Smooth muscle cell (in vitro differentiated cells): ENCODE measurements at regions not wholly inside any gene's neighbourhood (a gene's known extent, or its start where the extent isn't known, plus 50 kb on each side); places are given as distances from the start of the nearest gene placed in this dataset.
A peak's percentile ranks its signal among the peaks of the same experiment; 100 is the strongest.

Experiments used
- DNase-seq: peaks from one replicate; lab custom pipeline; 2025; ENCODE audit not compliant: unreplicated experiment; lab: John Stamatoyannopoulos, UW
- H2AFZ ChIP-seq: fragments of 200-600 bp; sonication (generic); 2 replicates; pipeline ENCODE4 v1.6.0; 2016; ENCODE audit warnings: antibody characterized with exemption, low read depth, mild to moderate bottlenecking
- H3F3A ChIP-seq: fragments of 200-600 bp; sonication (generic); 2 replicates; pipeline ENCODE4 v1.6.0; 2017; ENCODE audit warnings: antibody characterized with exemption, low read depth
- H3K27ac ChIP-seq: fragments of 200-600 bp; sonication (generic); 2 replicates; pipeline ENCODE4 v1.5.1; 2016; ENCODE audit warnings: low read depth, mild to moderate bottlenecking
- H3K27me3 ChIP-seq: fragments of 200-600 bp; sonication (generic); 2 replicates; pipeline ENCODE4 v1.6.1; 2016; ENCODE audit warnings: low read depth, mild to moderate bottlenecking
- H3K36me3 ChIP-seq: fragments of 200-600 bp; sonication (generic); 2 replicates; pipeline ENCODE4 v1.5.1; 2016; ENCODE audit warnings: low read depth
- H3K4me1 ChIP-seq: fragments of 200-600 bp; sonication (generic); 2 replicates; pipeline ENCODE4 v1.5.1; 2016; ENCODE audit warnings: low read depth
- H3K4me2 ChIP-seq: fragments of 200-600 bp; sonication (generic); 2 replicates; pipeline ENCODE4 v1.6.0; 2016; ENCODE audit warnings: mild to moderate bottlenecking
- H3K4me3 ChIP-seq: fragments of 200-600 bp; sonication (generic); 2 replicates; pipeline ENCODE4 v1.5.1; 2016; ENCODE audit warnings: mild to moderate bottlenecking
- H3K79me2 ChIP-seq: fragments of 200-600 bp; sonication (generic); 2 replicates; pipeline ENCODE4 v1.6.0; 2016; ENCODE audit warnings: low read depth, mild to moderate bottlenecking
- H3K9ac ChIP-seq: fragments of 200-600 bp; sonication (generic); 2 replicates; pipeline ENCODE4 v1.6.0; 2016; ENCODE audit warnings: low read depth
- H3K9me3 ChIP-seq: fragments of 200-600 bp; sonication (generic); replicated peaks from 2 replicates; pipeline ENCODE4 v1.5.1; 2016; ENCODE audit warnings: low read depth
- H4K20me1 ChIP-seq: fragments of 200-600 bp; sonication (generic); 2 replicates; pipeline ENCODE4 v1.6.0; 2016; ENCODE audit warnings: low read depth
- WGBS: methylation state at CpG from one replicate; pipeline ENCODE4 v1.1.7; 2016; ENCODE audit warnings: low lambda C conversion rate; 5-methylcytosine and 5-hydroxymethylcytosine counted together
- TF ChIP-seq, protein P1 (sequence below): fragments of 200-600 bp; sonication (generic); IDR thresholded peaks from 2 replicates; pipeline ENCODE4 v1.5.1; 2017; ENCODE audit warnings: borderline replicate concordance, mild to moderate bottlenecking, antibody characterized with exemption; ENCODE audit not compliant: insufficient read depth, poor library complexity, severe bottlenecking

DNA sequence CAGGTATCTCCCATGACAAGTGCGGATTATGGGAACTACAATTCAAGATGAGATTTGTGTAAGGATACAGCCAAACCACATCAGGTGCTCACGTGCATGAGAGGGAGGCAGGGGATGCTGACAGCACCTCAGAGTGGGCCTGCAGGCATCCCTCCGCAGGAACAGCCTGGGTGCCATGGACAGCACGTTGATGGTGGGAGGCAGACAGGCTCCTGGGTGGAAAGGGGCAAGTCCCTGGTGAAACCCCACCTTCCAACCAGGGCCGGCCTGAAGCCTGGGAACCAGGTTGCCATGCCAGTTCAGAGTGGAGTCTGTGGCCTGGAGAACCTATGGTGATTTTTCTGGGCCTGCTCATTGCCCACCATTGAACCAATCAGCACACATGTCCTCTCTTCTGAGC lies 1469.6 kb downstream of the PCDH7 start:
- peaks cover 3% of the 10 kb centered on the region for H3K9me3 ChIP-seq
- no peak overlapping the region for H3K4me2 ChIP-seq
- TF ChIP-seq, protein P1, sequence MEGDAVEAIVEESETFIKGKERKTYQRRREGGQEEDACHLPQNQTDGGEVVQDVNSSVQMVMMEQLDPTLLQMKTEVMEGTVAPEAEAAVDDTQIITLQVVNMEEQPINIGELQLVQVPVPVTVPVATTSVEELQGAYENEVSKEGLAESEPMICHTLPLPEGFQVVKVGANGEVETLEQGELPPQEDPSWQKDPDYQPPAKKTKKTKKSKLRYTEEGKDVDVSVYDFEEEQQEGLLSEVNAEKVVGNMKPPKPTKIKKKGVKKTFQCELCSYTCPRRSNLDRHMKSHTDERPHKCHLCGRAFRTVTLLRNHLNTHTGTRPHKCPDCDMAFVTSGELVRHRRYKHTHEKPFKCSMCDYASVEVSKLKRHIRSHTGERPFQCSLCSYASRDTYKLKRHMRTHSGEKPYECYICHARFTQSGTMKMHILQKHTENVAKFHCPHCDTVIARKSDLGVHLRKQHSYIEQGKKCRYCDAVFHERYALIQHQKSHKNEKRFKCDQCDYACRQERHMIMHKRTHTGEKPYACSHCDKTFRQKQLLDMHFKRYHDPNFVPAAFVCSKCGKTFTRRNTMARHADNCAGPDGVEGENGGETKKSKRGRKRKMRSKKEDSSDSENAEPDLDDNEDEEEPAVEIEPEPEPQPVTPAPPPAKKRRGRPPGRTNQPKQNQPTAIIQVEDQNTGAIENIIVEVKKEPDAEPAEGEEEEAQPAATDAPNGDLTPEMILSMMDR = no peak
- H3K79me2 ChIP-seq = no peaks in the 10 kb centered on the region
- H4K20me1 ChIP-seq = no peaks in the 10 kb centered on the region
- 99% methylated on average over 5 of the region's 5 CpGs for WGBS
- no peak overlapping the region for H3K27ac ChIP-seq
- DNase-seq = no peak
- no peaks in the 10 kb centered on the region for H3K27me3 ChIP-seq
- no peak overlapping the region for H3K4me3 ChIP-seq
- no peaks in the 10 kb centered on the region for H3F3A ChIP-seq
- H3K4me1 ChIP-seq = no peaks in the 10 kb centered on the region
- H3K36me3 ChIP-seq = no peaks in the 10 kb centered on the region
- H2AFZ ChIP-seq = no peak overlapping the region
- H3K9ac ChIP-seq = no peak overlapping the region

DNA sequence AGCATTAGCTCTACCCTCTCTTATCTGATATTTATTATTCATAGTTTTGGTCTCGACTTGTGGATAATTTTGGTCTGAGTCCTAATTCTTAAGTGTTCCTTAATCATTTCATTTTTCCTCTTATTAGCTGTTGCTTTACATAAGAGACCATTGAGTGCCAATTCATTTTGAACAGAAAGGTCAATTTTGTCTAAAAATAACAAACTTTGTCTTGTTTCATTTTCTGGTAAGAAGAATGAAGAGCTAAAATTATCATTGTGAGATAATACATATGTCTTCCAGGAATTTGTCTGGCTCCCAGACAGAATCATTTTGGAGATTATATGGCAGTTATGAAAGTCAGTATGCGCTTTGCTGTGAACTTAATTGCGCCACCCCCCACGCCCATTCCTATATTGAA lies 1471.8 kb downstream of the PCDH7 start:
- WGBS = 76% methylated on average over 4 of the region's 4 CpGs
- Histone ChIP-seq H3K9ac (no peak overlapping the region), H3F3A (no peaks in the 10 kb centered on the region), H3K4me2 (no peak overlapping the region), H4K20me1 (no peaks in the 10 kb centered on the region), H3K36me3 (no peaks in the 10 kb centered on the region), H3K27me3 (no peaks in the 10 kb centered on the region), H3K9me3 (peaks cover 3% of the 10 kb centered on the region), H3K4me3 (no peak overlapping the region), H3K79me2 (no peaks in the 10 kb centered on the region), H3K27ac (no peak overlapping the region), H2AFZ (peak overlapping the region; percentile 69), H3K4me1 (no peaks in the 10 kb centered on the region)
- DNase-seq = no peak
- TF ChIP-seq, protein P1 = no peak

DNA sequence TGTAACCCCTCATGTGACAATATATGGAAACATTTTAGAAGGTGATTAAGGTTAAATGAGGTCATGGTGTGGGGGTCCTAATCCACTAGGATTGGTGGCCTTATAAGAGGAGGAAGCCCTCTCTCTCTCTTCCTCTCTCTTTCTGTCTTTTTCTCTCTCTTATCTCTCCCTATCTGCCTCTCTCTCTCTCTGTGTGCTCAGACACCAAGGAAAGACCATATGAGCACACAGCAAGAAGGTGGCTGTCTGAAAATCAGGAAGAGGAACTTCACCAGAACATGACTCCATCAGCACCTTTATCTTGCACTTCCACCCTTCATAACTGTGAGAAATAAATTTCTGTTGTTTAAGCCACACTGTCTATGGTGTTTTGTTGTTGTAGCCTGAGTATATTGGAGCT lies 1472.2 kb downstream of the PCDH7 start:
- Histone ChIP-seq H2AFZ (peak overlapping the region; percentile 72), H3K36me3 (no peaks in the 10 kb centered on the region), H3K9me3 (peaks cover 3% of the 10 kb centered on the region), H3K27ac (no peak overlapping the region), H3K4me3 (no peak overlapping the region), H3K27me3 (no peaks in the 10 kb centered on the region), H3K4me2 (no peak overlapping the region), H3F3A (no peaks in the 10 kb centered on the region), H3K4me1 (no peaks in the 10 kb centered on the region), H3K9ac (no peak overlapping the region), H3K79me2 (no peaks in the 10 kb centered on the region), H4K20me1 (no peaks in the 10 kb centered on the region)
- no peak for DNase-seq
- TF ChIP-seq, protein P1 = no peak

DNA sequence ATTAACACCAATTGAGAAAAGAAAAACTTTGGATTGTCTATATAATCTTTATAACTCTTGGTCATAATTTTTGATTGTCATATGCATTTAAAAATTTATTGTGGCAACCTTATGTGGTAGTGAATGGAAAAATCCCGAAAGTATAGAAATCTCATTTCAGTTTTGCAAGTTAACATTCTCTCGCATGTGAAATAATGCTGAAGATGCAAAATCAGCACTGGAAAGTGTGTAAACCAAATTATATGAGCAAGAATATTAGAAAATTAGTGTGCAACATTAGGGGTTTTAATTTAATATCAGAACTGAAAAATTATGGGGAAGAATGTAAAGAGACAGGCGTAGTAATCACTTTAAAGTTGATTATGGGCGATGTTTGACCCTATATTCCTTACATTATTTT lies 1472.8 kb downstream of the PCDH7 start:
- H3K27me3 ChIP-seq = no peaks in the 10 kb centered on the region
- TF ChIP-seq, protein P1 = no peak
- H3K9me3 ChIP-seq = peaks cover 3% of the 10 kb centered on the region
- no peak overlapping the region for H2AFZ ChIP-seq
- no peaks in the 10 kb centered on the region for H3K36me3 ChIP-seq
- H4K20me1 ChIP-seq = no peaks in the 10 kb centered on the region
- H3K9ac ChIP-seq = no peak overlapping the region
- no peaks in the 10 kb centered on the region for H3K79me2 ChIP-seq
- H3K4me2 ChIP-seq = no peak overlapping the region
- H3K4me1 ChIP-seq = no peaks in the 10 kb centered on the region
- no peaks in the 10 kb centered on the region for H3F3A ChIP-seq
- no peak overlapping the region for H3K4me3 ChIP-seq
- no peak overlapping the region for H3K27ac ChIP-seq
- DNase-seq = no peak
- 97% methylated on average over 4 of the region's 4 CpGs for WGBS
